ENCODE measurements at regions not wholly inside any gene's neighbourhood (a gene's known extent, or its start where the extent isn't known, plus 50 kb on each side); places are given as distances from the start of the nearest gene placed in this dataset.

GRCh38 chr10:28915989-28916588, 238.8 kb downstream of the BAMBI start:
- no TSS peak for BruUV-seq (replicated peaks)
- TF ChIP-seq TCF7L2 (IDR thresholded peaks at IDR 0.05; ENCODE audit: low read depth, low read length), result no peak
- TF ChIP-seq REST (IDR thresholded peaks at IDR 0.05; ENCODE audit: insufficient read depth in 1 of 2, low read depth in 2 of 2, low read length in 1 of 2), result no peak
- TF ChIP-seq POLR2AphosphoS5 (IDR thresholded peaks at IDR 0.05; ENCODE audit: low read depth, low read length), result no peak
- TF ChIP-seq SIN3A (IDR thresholded peaks at IDR 0.05; ENCODE audit: borderline replicate concordance, insufficient read depth, low read depth, low read length), result no peak
- TF ChIP-seq CTCF (IDR thresholded peaks at IDR 0.05), result no peak
- no peaks in the 10 kb centered on the region for H3K9me3 ChIP-seq (ENCODE audit: control insufficient read depth, insufficient read depth, low read depth, low read length)
- H3K4me3 ChIP-seq (ENCODE audit: low read depth in 2 of 2, low read length in 2 of 2), result no peak overlapping the region
- no peaks in the 10 kb centered on the region for H3K4me1 ChIP-seq (ENCODE audit: control insufficient read depth, insufficient read depth, low read length)
- intact Hi-C loops (cut with micrococcal nuclease; ENCODE audit: unreplicated experiment) (no loop called here), in situ Hi-C loops (cut with HindIII; ENCODE audit: low pct_unique_long_range_greater_than_20kb, low sequenced_read_pairs) (no loop called here)
- no peak overlapping the region for H3K27ac ChIP-seq (ENCODE audit: low read length)
- no peak for DNase-seq (ENCODE audit: low read depth, low spot score)
- ChIA-PET CTCF (no interaction called here), POLR2A (interaction anchor here (1.0 kb wide), 1 partner anchor 49 kb away, joined by 3 read pairs; no protein-coding TSS in a partner anchor)
- no peaks in the 10 kb centered on the region for H3K27me3 ChIP-seq (ENCODE audit: control insufficient read depth, insufficient read depth, low read length)
- no peaks in the 10 kb centered on the region for H3K36me3 ChIP-seq (ENCODE audit: control insufficient read depth, insufficient read depth, low read length)
- no peak for ATAC-seq

GRCh38 chr10:28920091-28920490, 242.8 kb downstream of the BAMBI start:
- no peak overlapping the region for H3K4me3 ChIP-seq (ENCODE audit: low read depth in 2 of 2, low read length in 2 of 2)
- TF ChIP-seq REST (IDR thresholded peaks at IDR 0.05; ENCODE audit: insufficient read depth in 1 of 2, low read depth in 2 of 2, low read length in 1 of 2), result no peak
- TF ChIP-seq TCF7L2 (IDR thresholded peaks at IDR 0.05; ENCODE audit: low read depth, low read length), result no peak
- TF ChIP-seq CTCF (IDR thresholded peaks at IDR 0.05), result no peak
- no peak for TF ChIP-seq SIN3A (IDR thresholded peaks at IDR 0.05; ENCODE audit: borderline replicate concordance, insufficient read depth, low read depth, low read length)
- no peak for TF ChIP-seq POLR2AphosphoS5 (IDR thresholded peaks at IDR 0.05; ENCODE audit: low read depth, low read length)
- no peaks in the 10 kb centered on the region for H3K4me1 ChIP-seq (ENCODE audit: control insufficient read depth, insufficient read depth, low read length)
- CTCF ChIA-PET, result no interaction called here
- ATAC-seq, result no peak
- no peaks in the 10 kb centered on the region for H3K9me3 ChIP-seq (ENCODE audit: control insufficient read depth, insufficient read depth, low read depth, low read length)
- intact Hi-C loops (cut with micrococcal nuclease; ENCODE audit: unreplicated experiment) (no loop called here), in situ Hi-C loops (cut with HindIII; ENCODE audit: low pct_unique_long_range_greater_than_20kb, low sequenced_read_pairs) (no loop called here)
- BruUV-seq (replicated peaks), result no TSS peak
- no peak overlapping the region for H3K27ac ChIP-seq (ENCODE audit: low read length)
- H3K27me3 ChIP-seq (ENCODE audit: control insufficient read depth, insufficient read depth, low read length), result no peaks in the 10 kb centered on the region
- POLR2A ChIA-PET, result no interaction called here
- no peak for DNase-seq (ENCODE audit: low read depth, low spot score)
- H3K36me3 ChIP-seq (ENCODE audit: control insufficient read depth, insufficient read depth, low read length), result no peaks in the 10 kb centered on the region

Measured in Panc1 (cell line).